ENCODE measurements at regions not wholly inside any gene's neighbourhood (a gene's known extent, or its start where the extent isn't known, plus 50 kb on each side); places are given as distances from the start of the nearest gene placed in this dataset.

GRCh38 chr5:148746826-148747535 lies 79.4 kb upstream of the ADRB2 start:
- no peaks in the 10 kb centered on the region for H4K20me1 ChIP-seq (ENCODE audit: insufficient read depth)
- H3K9ac ChIP-seq, result no peak overlapping the region
- no peak for TF ChIP-seq CTCF (conservative IDR thresholded peaks at IDR 0.05; ENCODE audit: low read depth, low read length)
- no peak overlapping the region for H3K4me2 ChIP-seq
- no peak overlapping the region for H2AFZ ChIP-seq (ENCODE audit: low read depth)
- H3K4me3 ChIP-seq (IDR thresholded peaks at IDR 0.05; ENCODE audit: insufficient read depth, low read depth, low read length), result no peak overlapping the region
- H3K79me2 ChIP-seq (ENCODE audit: insufficient read depth, low read depth), result no peaks in the 10 kb centered on the region
- no peaks in the 10 kb centered on the region for H3K4me1 ChIP-seq (ENCODE audit: low read depth, poor library complexity, severe bottlenecking)
- no peak overlapping the region for H3K27ac ChIP-seq
- H3K36me3 ChIP-seq (ENCODE audit: insufficient read depth), result no peaks in the 10 kb centered on the region
- no peaks in the 10 kb centered on the region for H3K27me3 ChIP-seq (ENCODE audit: insufficient read depth, low read depth)

- no peak overlapping the region for H3K27ac ChIP-seq
- no peaks in the 10 kb centered on the region for H3K36me3 ChIP-seq (ENCODE audit: insufficient read depth)
- TF ChIP-seq CTCF (conservative IDR thresholded peaks at IDR 0.05; ENCODE audit: low read depth, low read length), result no peak
- H3K27me3 ChIP-seq (ENCODE audit: insufficient read depth, low read depth), result no peaks in the 10 kb centered on the region
- no peaks in the 10 kb centered on the region for H3K4me1 ChIP-seq (ENCODE audit: low read depth, poor library complexity, severe bottlenecking)
- H3K4me2 ChIP-seq, result no peak overlapping the region
- no peak overlapping the region for H3K4me3 ChIP-seq (IDR thresholded peaks at IDR 0.05; ENCODE audit: insufficient read depth, low read depth, low read length)
- no peak overlapping the region for H2AFZ ChIP-seq (ENCODE audit: low read depth)
- H4K20me1 ChIP-seq (ENCODE audit: insufficient read depth), result no peaks in the 10 kb centered on the region
- no peaks in the 10 kb centered on the region for H3K79me2 ChIP-seq (ENCODE audit: insufficient read depth, low read depth)
- H3K9ac ChIP-seq, result no peak overlapping the region
Measured at GRCh38 chr5:148747536-148747906, 78.9 kb upstream of the ADRB2 start.

- Histone ChIP-seq H3K79me2 (ENCODE audit: insufficient read depth, low read depth) (no peaks in the 10 kb centered on the region), H3K4me1 (ENCODE audit: low read depth, poor library complexity, severe bottlenecking) (no peaks in the 10 kb centered on the region), H3K27me3 (ENCODE audit: insufficient read depth, low read depth) (no peaks in the 10 kb centered on the region), H3K9ac (no peak overlapping the region), H2AFZ (ENCODE audit: low read depth) (no peak overlapping the region), H3K4me2 (no peak overlapping the region), H3K4me3 (IDR thresholded peaks at IDR 0.05; ENCODE audit: insufficient read depth, low read depth, low read length) (no peak overlapping the region), H4K20me1 (ENCODE audit: insufficient read depth) (no peaks in the 10 kb centered on the region), H3K27ac (no peak overlapping the region), H3K36me3 (ENCODE audit: insufficient read depth) (no peaks in the 10 kb centered on the region)
- TF ChIP-seq CTCF (conservative IDR thresholded peaks at IDR 0.05; ENCODE audit: low read depth, low read length), result no peak
Measured at GRCh38 chr5:148748702-148749392, 77.6 kb upstream of the ADRB2 start.

- H3K27me3 ChIP-seq (ENCODE audit: insufficient read depth, low read depth), result no peaks in the 10 kb centered on the region
- H3K79me2 ChIP-seq (ENCODE audit: insufficient read depth, low read depth), result no peaks in the 10 kb centered on the region
- H2AFZ ChIP-seq (ENCODE audit: low read depth), result no peak overlapping the region
- TF ChIP-seq CTCF (conservative IDR thresholded peaks at IDR 0.05; ENCODE audit: low read depth, low read length), result no peak
- no peaks in the 10 kb centered on the region for H3K36me3 ChIP-seq (ENCODE audit: insufficient read depth)
- H3K4me1 ChIP-seq (ENCODE audit: low read depth, poor library complexity, severe bottlenecking), result no peaks in the 10 kb centered on the region
- H3K4me2 ChIP-seq, result no peak overlapping the region
- no peak overlapping the region for H3K4me3 ChIP-seq (IDR thresholded peaks at IDR 0.05; ENCODE audit: insufficient read depth, low read depth, low read length)
- no peaks in the 10 kb centered on the region for H4K20me1 ChIP-seq (ENCODE audit: insufficient read depth)
- no peak overlapping the region for H3K27ac ChIP-seq
- H3K9ac ChIP-seq, result no peak overlapping the region
Measured at GRCh38 chr5:148750614-148751013, 75.8 kb upstream of the ADRB2 start.
